EH (cell line): ENCODE measurements at regions not wholly inside any gene's neighbourhood (a gene's known extent, or its start where the extent isn't known, plus 50 kb on each side); places are given as distances from the start of the nearest gene placed in this dataset.

Source experiments
- DNase-seq: peaks from one replicate; pipeline ENCODE4 v3.0.0-alpha.2; 2015; ENCODE audit warnings: low read depth

DNA sequence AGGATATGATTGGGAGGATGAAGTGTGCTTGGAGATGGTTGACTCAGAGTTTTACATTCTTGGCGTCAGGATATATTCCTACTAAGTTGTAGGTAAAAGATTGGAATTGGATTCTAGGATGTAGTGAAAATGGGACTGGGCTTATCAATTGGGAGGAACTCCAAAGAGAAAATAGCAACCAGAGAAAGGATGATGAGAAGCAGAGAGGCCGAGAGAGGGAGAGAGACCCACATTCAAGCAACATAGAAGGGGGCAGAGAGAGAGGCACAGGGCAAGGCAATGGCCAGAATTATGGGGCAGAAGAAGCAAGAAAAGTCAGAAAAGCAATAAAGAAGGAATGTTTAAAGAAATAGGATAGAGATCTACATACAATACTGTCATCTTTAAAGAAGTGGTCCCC, 217.9 kb upstream of the ACTBL2 start:
- no peak for DNase-seq

GRCh38 chr5:57700072-57700471, 217.5 kb upstream of the ACTBL2 start:
- no peak for DNase-seq

DNA sequence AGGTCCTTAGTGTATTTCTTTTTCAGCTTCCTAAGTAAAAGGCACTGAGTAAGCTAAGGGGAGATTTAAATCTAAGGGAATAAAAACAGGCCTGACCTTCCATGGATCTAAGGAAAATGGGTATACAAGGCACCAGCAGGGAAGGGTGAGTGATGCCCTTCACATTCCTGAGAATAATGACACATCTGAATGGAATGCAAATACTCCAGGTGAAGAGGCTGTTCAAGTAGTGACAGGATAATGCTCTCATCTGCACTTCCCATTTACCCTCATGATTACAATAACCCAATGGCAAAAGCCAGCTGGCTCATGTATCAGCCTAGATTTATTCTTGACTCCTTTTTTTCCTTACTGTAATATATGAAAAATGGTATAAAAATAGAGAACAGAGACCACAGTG, 216.2 kb upstream of the ACTBL2 start:
- no peak for DNase-seq

GRCh38 chr5:57698086-57698485, 215.5 kb upstream of the ACTBL2 start:
- no peak for DNase-seq

- no peak for DNase-seq
Measured at GRCh38 chr5:57696825-57697570, 214.4 kb upstream of the ACTBL2 start.

GRCh38 chr5:57696389-57696769, 213.8 kb upstream of the ACTBL2 start:
- DNase-seq = no peak

GRCh38 chr5:57695706-57696388, 213.2 kb upstream of the ACTBL2 start:
- DNase-seq = no peak

- DNase-seq = no peak
Measured at GRCh38 chr5:57695179-57695578, 212.6 kb upstream of the ACTBL2 start.

DNA sequence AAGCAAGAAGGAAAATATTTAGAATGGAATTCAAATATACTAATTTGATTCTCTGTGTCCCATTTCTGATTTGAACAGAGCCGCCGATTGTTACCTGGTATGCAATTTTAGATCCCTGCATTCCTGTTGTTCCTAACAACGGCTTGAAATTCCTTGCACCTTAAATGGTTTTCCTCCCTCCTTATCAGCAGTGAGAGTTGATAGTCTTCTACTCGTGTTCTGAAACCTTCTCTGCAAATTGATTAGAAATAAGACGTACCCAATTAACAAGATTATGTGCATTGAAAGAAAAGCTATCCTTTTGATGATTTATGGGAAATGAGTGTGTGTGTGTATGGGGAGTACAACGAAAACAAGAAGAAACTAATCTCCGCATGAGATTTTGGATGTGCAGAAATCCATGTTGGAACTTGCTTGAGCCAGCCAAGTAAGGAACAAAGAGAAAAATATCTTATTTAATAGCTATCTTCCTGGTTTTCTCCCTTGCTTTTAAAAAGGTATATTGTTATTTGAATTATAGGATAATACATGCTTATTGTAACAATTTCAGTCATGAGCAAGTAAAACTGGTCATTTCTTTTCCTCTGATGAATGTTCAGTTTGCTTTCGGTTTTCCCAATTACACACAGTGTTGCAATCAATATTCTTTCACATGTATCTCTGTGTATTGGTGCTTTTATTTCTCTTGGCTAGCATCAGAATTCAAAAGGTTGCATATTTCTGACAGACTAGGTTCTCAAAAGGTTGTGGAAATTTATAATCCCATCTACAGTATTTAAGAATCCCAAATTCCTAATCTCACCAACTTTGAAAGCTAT, 211.1 kb upstream of the ACTBL2 start:
- DNase-seq = no peak

GRCh38 chr5:57692582-57693487, 210.2 kb upstream of the ACTBL2 start:
- peak; percentile 97 for DNase-seq

DNA sequence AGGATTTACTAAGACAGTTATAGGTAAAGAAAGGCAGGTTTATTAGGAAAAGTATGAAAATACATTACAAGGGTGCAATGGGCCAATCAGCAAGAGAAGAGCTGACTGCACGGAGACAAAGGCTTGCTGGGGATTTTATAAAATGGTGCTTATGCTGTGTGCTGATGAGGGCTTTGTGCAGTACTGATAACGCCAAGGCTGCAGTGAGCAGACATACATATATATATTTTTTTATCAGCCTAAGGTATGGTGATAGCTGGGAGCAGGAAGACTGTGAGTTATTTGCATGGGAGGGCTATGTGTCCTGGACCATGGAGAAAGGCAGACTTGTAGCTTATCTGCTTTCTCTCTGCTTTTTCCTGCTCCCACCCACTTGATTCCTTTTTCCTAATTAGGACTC, 208.1 kb upstream of the ACTBL2 start:
- no peak for DNase-seq

DNA sequence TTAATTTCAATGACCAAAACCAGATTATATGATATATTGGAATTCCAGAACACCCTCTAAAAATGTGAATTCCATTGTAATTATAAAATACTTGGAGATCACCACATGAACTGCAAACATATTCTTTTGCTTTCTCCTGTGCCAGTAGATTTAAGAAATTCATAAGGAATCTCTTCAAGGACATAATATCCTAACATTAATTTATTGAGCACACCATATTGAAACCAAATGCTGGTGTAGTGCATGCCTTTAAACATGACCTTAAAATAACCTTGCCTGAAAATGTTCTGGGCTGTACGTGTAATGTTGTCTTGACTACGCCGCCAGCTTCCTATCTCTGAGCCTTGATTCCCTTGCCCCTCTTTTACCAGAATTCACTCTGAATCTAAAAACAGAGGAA, 205.0 kb upstream of the ACTBL2 start:
- DNase-seq = no peak

- no peak for DNase-seq
Measured at GRCh38 chr5:57685516-57686255, 203.1 kb upstream of the ACTBL2 start.

- no peak for DNase-seq
Measured at GRCh38 chr5:57684299-57684702, 201.7 kb upstream of the ACTBL2 start.

DNA sequence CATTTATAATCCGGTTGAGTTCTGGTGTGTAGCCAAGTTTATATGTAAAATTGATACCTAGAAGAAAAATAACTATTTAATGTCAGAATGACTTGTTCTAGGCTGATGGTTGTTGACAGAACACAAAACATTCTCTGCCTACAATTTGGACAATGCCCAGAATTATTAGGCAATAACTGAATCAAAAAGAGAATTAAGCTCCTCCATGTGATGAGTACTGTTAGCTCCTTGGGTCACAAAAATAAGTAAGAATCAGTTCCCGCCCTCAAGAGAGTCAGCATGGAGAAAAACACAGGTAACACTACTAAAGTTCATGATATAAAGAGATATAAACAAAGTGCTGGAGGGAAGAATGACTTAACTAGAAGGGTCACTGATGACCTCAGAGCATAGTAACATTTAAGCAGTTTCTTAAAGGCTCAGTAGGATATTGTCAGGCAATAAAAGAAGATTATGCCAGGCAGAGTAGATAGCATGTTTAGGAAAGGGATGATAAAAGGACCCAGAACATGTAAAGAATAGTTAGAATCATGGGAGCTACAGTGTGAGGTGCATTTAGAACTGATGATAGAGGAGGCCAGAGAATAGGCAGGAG, 200.5 kb upstream of the ACTBL2 start:
- DNase-seq = no peak

DNA sequence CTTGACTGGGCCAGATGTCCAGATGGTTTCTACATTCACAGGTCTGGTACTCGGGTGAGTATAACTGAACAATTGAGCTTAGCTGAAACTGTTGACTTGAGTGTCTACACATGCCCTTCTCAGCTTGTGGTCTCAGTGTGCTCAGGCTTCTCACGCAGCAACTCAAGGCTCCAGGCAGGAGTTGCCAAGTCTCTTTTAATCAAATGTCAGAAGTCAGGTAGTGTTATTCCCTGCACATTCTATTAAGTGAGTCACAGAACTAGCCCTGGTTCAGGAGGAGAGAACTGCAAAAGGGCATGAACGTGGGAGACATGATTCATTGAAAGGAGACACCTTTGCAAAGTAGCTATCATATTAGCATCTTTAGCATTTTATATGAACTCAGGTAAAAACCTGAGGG, 199.3 kb upstream of the ACTBL2 start:
- DNase-seq = no peak

GRCh38 chr5:57680686-57681085, 198.1 kb upstream of the ACTBL2 start:
- DNase-seq = no peak

DNA sequence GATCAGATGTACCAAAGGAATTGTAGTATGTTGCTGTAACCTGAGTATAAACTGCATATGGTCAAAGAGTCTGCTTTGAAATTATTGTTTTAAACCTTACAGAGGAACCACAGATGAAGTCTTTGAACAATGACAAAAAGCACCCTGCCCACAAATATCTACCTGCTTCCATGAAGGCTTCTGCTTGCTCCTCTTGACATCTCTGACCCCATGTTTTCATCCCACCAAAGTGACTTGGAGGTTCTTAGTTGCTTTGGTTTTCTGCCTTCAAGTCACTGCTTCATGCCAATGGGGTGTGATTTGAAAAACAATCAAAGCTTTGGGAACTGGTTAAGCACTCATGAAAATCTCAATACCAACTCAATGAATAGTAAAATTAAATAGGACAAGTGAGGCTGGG, 194.6 kb upstream of the ACTBL2 start:
- no peak for DNase-seq

GRCh38 chr5:57676222-57677098, 193.8 kb upstream of the ACTBL2 start:
- DNase-seq = no peak

GRCh38 chr5:57675236-57675635, 192.6 kb upstream of the ACTBL2 start:
- no peak for DNase-seq
